Epithelial cell of proximal tubule (primary cell): ENCODE measurements at regions not wholly inside any gene's neighbourhood (a gene's known extent, or its start where the extent isn't known, plus 50 kb on each side); places are given as distances from the start of the nearest gene placed in this dataset.

Experiments
- DNase-seq: peaks from one replicate; pipeline ENCODE4 v3.0.0-alpha.2; 2011; ENCODE audit warnings: low read depth
- H3K4me3 ChIP-seq: 2 replicates; pipeline ENCODE4 v1.5.1; 2011; ENCODE audit warnings: low read depth, mild to moderate bottlenecking, low read length
- TF ChIP-seq, protein P1 (sequence below): conservative IDR thresholded peaks from 2 replicates; pipeline ENCODE4 v1.5.1; 2012; ENCODE audit warnings: low read depth, mild to moderate bottlenecking, low read length

DNA sequence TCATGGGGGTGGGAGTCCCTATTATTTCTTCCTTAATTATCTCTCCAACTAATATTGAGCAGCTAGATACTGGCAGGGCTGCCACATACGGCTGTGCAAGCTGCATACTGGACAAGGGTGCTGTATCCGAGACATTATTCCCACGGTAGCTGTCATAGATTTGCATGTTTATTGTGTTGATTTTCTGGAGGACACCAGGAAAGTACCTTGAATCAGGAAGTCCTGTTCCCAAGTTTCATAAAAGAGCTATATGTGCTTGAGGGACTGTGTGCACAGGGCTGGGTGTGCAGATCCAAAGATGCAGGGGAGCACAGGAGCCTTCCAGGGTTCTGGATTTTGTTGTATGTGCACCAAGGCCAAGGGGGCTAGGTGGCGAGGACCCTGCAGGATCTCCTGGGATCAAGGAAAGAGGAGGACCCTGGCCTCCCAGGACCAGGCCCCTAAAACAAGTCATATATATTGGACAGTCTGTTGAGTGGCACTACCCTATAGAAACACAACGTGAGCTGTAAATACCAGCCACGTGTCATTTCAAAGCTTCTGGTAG is 119.2 kb upstream of the ALDH1A3 start:
- DNase-seq = no peak
- TF ChIP-seq, protein P1, sequence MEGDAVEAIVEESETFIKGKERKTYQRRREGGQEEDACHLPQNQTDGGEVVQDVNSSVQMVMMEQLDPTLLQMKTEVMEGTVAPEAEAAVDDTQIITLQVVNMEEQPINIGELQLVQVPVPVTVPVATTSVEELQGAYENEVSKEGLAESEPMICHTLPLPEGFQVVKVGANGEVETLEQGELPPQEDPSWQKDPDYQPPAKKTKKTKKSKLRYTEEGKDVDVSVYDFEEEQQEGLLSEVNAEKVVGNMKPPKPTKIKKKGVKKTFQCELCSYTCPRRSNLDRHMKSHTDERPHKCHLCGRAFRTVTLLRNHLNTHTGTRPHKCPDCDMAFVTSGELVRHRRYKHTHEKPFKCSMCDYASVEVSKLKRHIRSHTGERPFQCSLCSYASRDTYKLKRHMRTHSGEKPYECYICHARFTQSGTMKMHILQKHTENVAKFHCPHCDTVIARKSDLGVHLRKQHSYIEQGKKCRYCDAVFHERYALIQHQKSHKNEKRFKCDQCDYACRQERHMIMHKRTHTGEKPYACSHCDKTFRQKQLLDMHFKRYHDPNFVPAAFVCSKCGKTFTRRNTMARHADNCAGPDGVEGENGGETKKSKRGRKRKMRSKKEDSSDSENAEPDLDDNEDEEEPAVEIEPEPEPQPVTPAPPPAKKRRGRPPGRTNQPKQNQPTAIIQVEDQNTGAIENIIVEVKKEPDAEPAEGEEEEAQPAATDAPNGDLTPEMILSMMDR = no peak
- no peak overlapping the region for H3K4me3 ChIP-seq

DNA sequence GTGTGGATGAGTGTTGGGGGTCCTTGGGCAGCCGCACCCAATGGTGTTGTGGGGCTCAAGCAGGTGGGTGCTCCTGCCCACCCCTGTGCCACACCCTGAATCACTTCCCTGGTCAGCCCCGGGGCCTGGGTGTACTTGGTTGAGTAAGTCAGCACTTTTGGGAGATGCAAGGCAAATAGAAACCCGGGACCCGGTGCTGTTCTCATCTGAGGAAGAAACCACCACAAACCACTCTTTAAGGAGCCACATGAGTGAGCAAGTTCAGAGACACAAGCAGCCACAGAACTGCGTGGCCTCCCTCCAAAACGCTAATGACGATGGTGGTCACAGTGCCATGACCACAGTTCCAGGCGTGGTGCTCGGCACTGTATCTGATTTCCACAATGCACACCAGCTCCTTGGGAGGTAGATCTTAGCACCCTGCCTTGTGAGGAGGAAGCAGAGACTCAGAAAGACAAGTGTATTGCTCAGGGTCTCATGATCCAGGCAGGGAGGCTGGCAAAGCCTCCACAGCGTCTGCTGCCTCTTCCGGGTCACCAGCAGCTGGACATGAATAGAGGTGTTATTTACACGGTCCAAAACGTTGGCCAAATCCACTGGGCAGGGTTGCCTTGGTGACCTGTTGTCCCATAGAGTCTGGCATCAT is 118.2 kb upstream of the ALDH1A3 start:
- TF ChIP-seq, protein P1 = no peak
- H3K4me3 ChIP-seq = no peak overlapping the region
- no peak for DNase-seq

DNA sequence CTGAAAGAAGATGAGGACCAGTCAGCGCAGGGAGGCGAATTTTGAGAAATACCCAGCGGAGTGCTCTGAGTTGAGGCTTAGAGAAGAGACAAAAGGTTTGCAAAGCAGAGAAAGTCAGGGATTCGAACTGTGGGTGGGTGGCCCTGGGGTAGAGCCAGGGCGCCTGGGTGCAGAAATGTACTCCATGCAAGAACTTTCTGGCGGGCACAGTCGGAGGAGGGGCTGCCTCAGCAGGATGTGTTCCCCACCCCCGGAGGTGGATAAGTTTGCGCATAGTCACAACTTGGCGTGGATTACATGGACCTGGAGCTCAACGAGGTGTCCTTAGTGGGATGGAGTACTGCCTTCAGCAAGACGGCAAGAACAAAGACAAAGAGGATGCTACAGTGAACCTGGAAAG is 117.3 kb upstream of the ALDH1A3 start:
- TF ChIP-seq, protein P1 = no peak
- no peak overlapping the region for H3K4me3 ChIP-seq
- no peak for DNase-seq

DNA sequence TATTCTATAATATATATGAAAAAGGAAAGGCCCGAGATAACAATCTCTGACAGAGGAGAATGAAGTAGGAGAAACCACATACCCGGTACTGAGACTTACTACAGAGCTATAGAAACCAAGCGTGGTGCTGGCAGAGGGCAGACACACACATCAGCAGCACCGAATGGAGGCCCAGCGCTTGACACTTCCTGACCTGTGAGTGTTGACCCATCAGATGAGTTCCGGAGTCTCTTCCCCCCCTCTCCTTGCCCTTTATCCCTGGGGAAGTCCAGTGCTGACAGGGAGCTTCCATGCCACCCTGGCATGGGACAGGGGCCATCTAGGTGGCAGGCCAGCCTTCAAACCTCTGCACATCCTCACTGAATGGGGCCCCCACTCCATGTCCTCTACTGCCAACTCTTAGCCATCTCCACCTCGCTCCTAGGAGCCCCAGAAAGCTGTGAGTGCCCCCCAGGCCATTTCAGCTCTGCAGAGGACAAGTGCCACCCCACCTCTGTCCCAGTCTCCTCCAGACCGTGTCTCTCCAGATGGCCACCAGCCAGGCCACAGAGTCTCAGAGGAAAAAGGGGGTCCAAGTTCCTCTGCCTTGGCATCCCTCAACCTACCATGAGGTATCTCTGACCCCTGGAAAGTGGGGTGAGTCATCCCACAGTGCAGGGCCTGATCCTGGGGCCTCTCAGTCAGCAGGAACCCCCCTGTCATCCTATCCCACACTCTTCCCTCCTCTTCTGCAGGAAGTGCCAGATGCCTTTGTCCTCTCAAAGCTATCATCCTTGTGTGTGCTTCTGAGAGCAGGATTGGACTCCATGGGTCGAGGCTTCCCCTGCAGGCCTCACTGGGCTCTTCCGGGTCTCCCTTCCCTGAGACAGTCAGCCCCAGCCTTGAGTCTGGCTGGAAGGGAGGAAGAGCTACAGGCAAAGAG is 116.5 kb upstream of the ALDH1A3 start:
- no peak for DNase-seq
- H3K4me3 ChIP-seq = no peak overlapping the region

DNA sequence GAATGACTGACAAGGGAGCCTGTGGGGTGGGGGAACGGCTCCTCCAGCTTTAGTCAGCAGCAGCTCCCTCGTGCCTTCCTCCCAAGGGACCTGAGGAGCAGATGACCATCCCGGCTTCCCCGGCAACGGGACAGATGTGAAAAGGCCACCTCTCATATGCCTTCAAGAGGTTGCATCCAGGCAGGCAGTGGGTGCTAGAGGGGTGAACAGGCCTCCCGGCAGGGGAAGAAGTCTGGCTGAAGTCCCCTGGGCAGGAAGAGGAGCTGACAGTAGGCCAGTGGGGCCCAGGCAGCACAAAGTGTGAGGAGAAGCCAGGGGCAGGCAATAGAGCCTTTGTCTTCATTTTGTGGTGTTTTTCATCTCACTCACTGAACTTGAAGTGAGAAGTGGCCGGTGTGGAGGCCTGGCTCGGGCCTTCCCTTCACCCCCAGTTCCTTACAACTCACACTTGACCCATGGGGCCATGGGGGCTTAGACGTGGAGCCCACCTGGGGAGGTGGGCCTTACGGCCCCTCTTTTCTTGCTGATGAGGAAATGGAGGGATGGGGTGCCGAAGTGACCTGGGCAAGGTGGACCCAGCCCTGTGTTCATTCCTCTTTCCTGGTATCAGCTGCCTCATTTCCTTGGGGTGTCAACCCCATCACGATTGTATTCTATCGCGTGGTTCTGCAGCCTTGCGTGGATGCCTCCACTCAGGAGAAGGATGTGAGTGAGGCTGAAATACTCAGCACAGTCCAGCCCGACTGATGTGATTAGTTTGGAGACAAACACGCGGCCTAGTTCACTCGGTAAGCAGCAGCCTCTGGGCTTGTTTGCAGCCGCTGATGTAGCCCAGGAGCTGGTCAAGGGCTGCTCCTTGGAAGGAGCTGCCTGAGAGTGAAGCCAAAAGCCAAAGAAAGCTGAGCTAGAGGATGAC is 115.5 kb upstream of the ALDH1A3 start:
- no peak overlapping the region for H3K4me3 ChIP-seq
- TF ChIP-seq, protein P1 = no peak
- no peak for DNase-seq

More for the DNA sequence above, 116.5 kb upstream of the ALDH1A3 start:
- TF ChIP-seq, protein P1 = no peak

DNA sequence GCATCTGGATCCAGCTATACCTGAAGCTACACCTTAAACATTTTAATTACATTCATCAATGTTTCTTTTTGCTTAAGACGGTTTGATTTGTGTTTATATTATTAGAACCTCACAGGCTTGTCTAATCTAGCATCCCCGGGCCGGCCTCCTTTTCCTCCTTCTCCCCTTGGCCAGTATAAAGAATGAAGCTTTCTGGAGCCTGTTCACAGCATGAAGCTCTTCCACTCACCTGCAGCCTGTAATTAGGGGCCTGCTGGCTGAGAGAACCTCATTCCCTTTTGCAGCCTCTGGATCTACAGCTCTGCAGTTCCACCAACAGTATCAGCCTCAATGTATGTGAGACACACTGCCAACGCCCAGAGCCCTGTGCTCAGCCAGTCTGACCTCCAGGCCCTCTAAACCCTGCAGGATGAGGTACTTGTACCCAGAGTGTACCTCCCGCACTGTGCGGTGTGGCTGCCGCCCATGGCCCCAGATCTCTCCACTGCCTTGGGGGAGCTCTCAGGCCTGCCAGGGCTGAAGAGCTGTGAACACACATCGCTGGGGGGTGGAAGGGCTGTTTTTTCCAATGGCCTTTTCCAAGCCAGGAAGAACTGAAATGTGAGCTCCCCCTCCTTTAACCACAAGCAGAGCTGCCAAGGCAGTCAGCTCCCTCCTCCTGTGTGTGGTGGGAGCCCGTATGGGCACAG is 114.7 kb upstream of the ALDH1A3 start:
- no peak for DNase-seq
- TF ChIP-seq, protein P1 = no peak
- H3K4me3 ChIP-seq = no peak overlapping the region
